ENCODE measurements at regions not wholly inside any gene's neighbourhood (a gene's known extent, or its start where the extent isn't known, plus 50 kb on each side); places are given as distances from the start of the nearest gene placed in this dataset.
"Not testable (repeated sequence)": the region's sequence is repeated elsewhere in the genome, so short reads cannot be mapped to it uniquely, and the experiment has no call there.

DNA sequence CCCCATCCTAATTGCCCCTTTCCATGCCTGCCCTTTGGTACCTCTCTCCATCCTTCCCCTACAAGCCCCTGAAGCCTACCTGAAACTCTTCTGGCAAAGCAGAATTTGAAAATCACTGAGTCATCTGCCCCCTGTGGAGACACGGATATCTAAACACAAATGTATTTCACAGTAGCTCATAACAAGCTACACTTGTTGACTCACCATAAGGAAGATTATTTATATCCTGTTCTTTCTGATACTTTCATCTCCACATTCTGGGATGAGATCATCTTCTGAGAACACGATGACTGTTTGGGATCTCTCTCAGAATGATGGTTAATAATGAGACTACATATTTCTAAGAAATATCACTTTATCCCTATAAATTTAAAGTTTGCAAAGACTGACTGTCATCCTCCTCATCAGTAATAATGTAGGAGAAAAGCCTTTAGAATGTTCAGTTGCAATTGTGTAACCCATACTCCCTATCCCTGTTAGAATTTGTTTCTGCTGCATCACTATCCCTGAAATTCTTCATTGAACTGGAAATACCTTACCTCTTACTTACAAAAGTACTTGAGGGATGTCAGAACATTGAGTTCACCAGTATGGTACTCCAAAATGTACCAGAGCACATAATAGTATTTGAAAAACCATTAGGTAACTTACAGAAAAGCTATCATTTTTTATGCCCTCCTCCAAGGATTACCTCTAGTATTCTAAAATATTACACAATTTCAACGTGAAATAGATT is 116.1 kb upstream of the IL12A start:
- no peak for DNase-seq (ENCODE audit: low spot score)

- no peak for DNase-seq (ENCODE audit: low spot score)
Measured at GRCh38 chr3:159875116-159875515, 113.5 kb upstream of the IL12A start.

- DNase-seq (ENCODE audit: low spot score): no peak
Measured at GRCh38 chr3:159877924-159878323, 110.7 kb upstream of the IL12A start.

GRCh38 chr3:159879146-159879545 is 109.5 kb upstream of the IL12A start:
- no peak for DNase-seq (ENCODE audit: low spot score)

- no peak for DNase-seq (ENCODE audit: low spot score)
Measured at GRCh38 chr3:159879598-159879997, 109.0 kb upstream of the IL12A start.

DNA sequence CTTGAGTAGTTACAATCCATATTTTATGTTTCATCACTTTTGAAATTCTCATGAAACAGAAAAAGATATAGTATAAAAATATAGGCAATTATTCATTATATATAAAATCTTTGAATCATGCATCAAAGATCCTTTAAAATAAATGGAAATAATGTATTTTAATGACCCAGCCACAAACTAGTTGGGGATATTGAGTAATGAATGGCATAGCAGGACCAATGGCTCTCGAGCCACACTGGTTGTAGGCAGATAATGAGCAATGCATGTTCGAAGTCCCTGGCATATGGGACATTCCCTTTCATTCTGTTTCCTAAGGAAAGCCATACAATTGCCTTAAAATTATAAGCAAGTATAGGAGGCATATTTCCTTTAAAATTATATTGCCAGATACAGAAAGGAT is 107.4 kb upstream of the IL12A start:
- no peak for DNase-seq (ENCODE audit: low spot score)

- DNase-seq (ENCODE audit: low spot score): no peak
Measured at GRCh38 chr3:159881828-159882309, 106.8 kb upstream of the IL12A start.

- no peak for DNase-seq (ENCODE audit: low spot score)
Measured at GRCh38 chr3:159882367-159882766, 106.3 kb upstream of the IL12A start.

DNA sequence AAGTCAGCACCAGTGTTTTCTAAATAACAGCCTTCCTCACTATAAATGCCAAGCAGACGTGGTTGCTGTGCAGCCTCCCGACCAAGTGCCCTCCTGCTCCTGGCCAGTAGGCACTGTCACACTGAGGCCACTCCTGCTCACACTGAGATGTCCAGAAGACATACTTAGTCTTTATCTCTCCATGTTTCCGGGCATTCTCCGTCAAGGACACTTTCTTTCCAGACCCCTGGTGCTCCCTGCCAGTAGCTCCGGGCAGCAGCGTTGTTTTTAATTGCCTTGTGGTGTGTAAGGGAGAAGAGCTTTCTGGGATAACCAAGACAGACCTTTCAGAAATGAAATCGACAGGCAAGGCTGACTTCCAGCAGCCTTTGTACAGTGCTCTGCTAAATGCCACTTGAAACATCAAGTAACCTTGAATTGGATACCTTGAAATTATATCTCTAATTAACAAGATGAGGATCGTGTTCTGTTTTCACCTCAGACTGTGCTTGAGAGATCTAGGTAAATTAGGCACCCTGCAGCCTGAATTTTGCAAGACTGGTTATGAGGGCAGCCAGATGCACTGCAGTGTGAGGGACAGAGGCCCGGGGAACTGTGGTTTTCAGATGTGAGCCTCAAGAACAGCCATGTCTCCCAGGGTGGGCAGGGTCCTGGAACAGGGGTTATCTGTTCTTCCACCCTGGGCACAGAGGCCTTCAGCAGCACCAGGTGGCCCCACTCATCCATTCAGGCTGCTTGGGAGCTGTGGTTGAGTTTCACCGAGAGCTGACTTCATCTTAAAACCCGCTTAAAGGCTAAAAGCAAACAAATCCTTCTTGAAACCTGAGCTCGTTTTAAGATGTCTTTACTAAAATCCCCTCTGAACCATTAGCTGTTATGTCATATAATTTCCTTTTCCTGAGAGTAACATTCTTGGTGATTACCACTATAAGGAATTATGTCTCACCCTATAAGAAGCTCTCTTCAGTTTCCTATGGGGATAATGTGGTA is 105.5 kb upstream of the IL12A start:
- DNase-seq (ENCODE audit: low spot score): no peak

- no peak for DNase-seq (ENCODE audit: low spot score)
Measured at GRCh38 chr3:159884661-159885402, 103.8 kb upstream of the IL12A start.

GRCh38 chr3:159886050-159886449 is 102.6 kb upstream of the IL12A start:
- DNase-seq (ENCODE audit: low spot score): no peak

DNA sequence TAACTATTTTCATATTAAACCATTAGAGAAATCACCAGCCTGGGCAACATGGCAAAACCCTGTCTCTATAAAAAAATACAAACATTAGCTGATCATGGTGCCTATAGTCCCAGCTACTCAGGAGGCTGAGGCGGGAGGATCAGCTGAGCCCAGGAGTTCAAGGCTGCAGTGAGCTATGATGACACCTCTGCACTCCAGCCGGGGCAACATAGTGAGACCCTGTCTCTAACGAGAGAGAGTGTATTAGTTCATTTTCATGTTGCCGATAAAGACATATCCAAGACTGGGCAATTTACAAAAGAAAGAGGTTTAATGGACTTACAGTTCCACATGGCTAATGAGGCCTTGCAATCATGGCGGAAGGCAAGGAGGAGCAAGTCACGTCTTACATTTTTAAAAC is 102.1 kb upstream of the IL12A start:
- DNase-seq (ENCODE audit: low spot score): not testable (repeated sequence)

DNA sequence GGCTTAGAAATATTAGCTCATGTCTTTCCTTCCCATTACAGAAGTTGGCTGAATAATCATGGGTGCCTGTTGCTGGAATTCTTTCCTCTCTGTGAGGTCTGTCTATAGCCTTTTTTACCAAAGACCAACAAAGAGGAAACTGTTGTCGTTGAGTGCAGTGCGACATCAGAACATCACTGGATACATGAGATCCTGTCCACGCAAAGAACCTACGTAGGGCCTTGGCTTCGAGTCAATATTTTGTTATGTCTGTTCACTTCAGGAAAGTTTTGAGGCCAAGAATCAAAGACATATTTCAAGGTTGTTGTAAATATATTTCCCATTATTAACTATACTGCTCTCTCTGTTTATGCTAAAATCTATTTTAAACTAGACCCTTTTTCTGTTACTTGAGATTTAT is 101.5 kb upstream of the IL12A start:
- DNase-seq (ENCODE audit: low spot score): no peak

DNA sequence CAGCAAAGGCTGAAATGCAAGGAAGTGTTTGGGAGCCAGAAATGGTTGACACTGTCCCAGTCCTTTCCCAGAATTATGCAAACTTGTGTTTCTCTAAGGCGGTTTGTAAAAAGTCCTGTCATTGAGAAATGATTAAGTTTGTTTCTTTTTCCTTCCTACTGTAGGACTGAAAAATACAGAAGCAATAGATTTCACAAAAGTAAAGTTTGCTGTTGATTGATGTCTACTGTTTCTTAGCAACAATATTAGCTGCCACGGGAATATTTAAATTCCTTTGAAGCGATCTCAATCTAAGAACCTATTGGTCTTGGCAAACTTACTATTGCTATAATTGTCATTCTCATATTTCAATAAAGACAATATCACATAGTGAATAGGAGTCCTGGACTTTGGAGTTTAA is 100.7 kb upstream of the IL12A start:
- no peak for DNase-seq (ENCODE audit: low spot score)

GRCh38 chr3:159892171-159892795 is 96.4 kb upstream of the IL12A start:
- no peak for DNase-seq (ENCODE audit: low spot score)

DNA sequence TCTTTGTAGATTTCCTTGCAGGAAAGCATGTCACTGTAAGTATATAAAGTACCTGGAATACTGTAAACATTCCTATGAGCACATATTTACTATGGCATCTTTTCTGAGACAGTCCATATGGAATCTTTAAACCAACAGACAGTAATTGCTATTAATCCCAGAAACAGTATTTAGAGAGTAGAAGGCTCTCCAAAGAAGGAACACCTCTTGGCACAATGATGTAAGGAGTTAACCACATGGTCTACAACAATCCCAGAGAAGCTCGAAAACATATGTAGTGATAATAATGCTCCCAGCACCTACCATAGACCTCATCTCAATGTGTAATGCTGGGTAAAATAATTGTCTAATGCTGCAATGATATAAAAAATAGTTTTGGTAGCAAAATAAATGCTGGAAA is 95.8 kb upstream of the IL12A start:
- no peak for DNase-seq (ENCODE audit: low spot score)

- no peak for DNase-seq (ENCODE audit: low spot score)
Measured at GRCh38 chr3:159894386-159894785, 94.2 kb upstream of the IL12A start.

GRCh38 chr3:159895430-159895829 is 93.2 kb upstream of the IL12A start:
- no peak for DNase-seq (ENCODE audit: low spot score)

DNA sequence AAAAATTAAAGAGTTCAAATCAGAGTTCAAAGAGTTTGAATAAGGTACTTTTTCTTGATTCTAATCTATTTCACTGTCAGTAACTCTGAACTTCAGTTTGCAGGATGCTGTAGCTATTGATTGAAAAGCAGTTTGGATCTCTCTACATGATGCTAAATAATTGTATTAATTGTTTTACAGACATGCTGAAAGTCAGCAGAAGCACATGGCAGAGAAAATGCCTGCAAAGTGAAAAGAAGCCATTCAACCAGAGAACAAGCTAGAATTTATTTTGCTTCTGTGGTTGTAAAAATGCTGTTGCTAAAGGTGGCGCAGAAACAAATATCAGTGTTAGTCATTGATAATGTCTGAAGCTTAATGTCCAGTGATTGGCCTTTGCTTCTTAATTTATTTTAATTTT is 92.1 kb upstream of the IL12A start:
- no peak for DNase-seq (ENCODE audit: low spot score)

GRCh38 chr3:159897331-159898075 is 91.1 kb upstream of the IL12A start:
- no peak for DNase-seq (ENCODE audit: low spot score)

DNA sequence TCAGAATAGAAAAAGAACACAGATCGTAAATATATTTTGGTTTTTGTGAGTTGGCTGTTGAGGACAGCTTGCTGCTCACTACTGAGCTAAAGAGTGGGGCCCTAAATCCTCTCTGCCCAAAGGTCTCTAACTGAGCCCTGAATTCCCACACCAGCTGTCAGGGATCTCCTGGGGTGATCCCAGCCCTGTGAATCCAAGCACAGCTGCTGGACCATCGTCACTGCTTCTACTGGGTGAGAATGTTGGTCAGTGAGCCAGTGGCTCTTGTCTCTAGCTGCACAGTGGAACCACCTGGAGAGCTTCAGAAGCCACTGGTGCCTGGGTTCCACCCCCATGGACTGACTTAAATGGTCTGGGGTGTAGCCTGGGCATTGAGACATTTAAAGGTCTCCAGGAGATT is 90.5 kb upstream of the IL12A start:
- no peak for DNase-seq (ENCODE audit: low spot score)
